ENCODE measurements at regions not wholly inside any gene's neighbourhood (a gene's known extent, or its start where the extent isn't known, plus 50 kb on each side); places are given as distances from the start of the nearest gene placed in this dataset.
A peak's percentile ranks its signal among the peaks of the same experiment; 100 is the strongest.

DNA sequence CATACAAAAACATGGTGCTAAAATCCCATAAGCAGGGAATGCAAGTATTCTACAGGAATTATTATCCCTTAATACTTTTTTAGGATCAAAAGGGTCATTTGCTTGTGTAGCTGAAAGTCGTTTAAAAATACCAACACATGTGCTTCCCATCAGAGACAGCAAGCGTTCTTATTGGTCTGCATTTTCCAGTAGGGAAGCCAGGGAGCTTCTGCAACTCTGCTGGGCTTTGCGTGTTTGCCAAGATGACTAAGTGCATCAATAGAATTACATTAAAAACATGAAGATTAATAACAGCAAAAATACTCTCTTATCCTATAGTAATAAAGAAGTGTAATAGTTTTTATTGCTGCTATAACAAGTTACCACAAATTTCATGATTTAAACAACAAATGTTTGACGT lies 111.2 kb downstream of the QDPR start:
- H3K27me3 ChIP-seq, result no peaks in the 10 kb centered on the region
- no peak for DNase-seq
- H3K4me1 ChIP-seq, result no peaks in the 10 kb centered on the region
- no peak overlapping the region for H3K27ac ChIP-seq
- H3K36me3 ChIP-seq, result no peaks in the 10 kb centered on the region
- TF ChIP-seq CTCF (IDR thresholded peaks at IDR 0.05) (no peak), POLR2A (IDR thresholded peaks at IDR 0.05) (no peak)
- H3K4me3 ChIP-seq, result no peak overlapping the region
- no peaks in the 10 kb centered on the region for H3K9me3 ChIP-seq

DNA sequence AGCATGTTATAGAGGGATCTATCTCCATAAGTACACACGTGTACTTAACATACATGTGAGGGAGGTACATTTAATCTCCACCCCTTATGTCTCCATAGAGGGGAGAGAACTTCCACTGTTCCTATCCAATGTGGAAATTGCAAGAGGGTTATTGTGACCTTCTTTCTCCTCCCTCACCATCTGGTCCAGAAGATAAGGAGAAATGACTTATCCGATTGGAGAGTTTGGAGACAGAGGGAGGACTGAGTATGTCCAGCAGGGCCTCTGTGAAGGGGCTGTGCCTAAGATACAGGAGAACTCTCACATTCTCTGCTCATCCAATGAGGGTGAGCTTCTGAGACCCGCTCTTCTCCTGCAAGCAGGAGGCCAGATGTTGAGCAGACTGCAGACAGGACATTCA lies 113.1 kb downstream of the QDPR start:
- H3K27ac ChIP-seq, result no peak overlapping the region
- H3K4me1 ChIP-seq, result no peaks in the 10 kb centered on the region
- no peaks in the 10 kb centered on the region for H3K27me3 ChIP-seq
- no peaks in the 10 kb centered on the region for H3K36me3 ChIP-seq
- no peak for DNase-seq
- TF ChIP-seq POLR2A (IDR thresholded peaks at IDR 0.05), result no peak
- no peak for TF ChIP-seq CTCF (IDR thresholded peaks at IDR 0.05)
- H3K9me3 ChIP-seq, result no peaks in the 10 kb centered on the region
- no peak overlapping the region for H3K4me3 ChIP-seq

- TF ChIP-seq POLR2A (IDR thresholded peaks at IDR 0.05), result no peak
- no peak for TF ChIP-seq CTCF (IDR thresholded peaks at IDR 0.05)
- DNase-seq, result no peak
- Histone ChIP-seq H3K4me3 (no peak overlapping the region), H3K27ac (no peak overlapping the region), H3K36me3 (no peaks in the 10 kb centered on the region), H3K4me1 (no peaks in the 10 kb centered on the region), H3K27me3 (no peaks in the 10 kb centered on the region), H3K9me3 (no peaks in the 10 kb centered on the region)
Observed at GRCh38 chr4:17398035-17398434, 113.9 kb downstream of the QDPR start.

GRCh38 chr4:17397611-17398010 lies 114.3 kb downstream of the QDPR start:
- Histone ChIP-seq H3K9me3 (no peaks in the 10 kb centered on the region), H3K4me3 (no peak overlapping the region), H3K36me3 (no peaks in the 10 kb centered on the region), H3K27ac (no peak overlapping the region), H3K27me3 (no peaks in the 10 kb centered on the region), H3K4me1 (no peaks in the 10 kb centered on the region)
- no peak for DNase-seq
- TF ChIP-seq POLR2A (IDR thresholded peaks at IDR 0.05), result no peak
- no peak for TF ChIP-seq CTCF (IDR thresholded peaks at IDR 0.05)

GRCh38 chr4:17385403-17385802 lies 126.5 kb downstream of the QDPR start:
- H3K27me3 ChIP-seq, result no peaks in the 10 kb centered on the region
- H3K4me3 ChIP-seq, result no peak overlapping the region
- TF ChIP-seq CTCF (IDR thresholded peaks at IDR 0.05), result no peak
- no peak for TF ChIP-seq POLR2A (IDR thresholded peaks at IDR 0.05)
- DNase-seq, result peak in 1 of 3 donors; percentile 47
- H3K36me3 ChIP-seq, result no peaks in the 10 kb centered on the region
- H3K9me3 ChIP-seq, result no peaks in the 10 kb centered on the region
- no peaks in the 10 kb centered on the region for H3K4me1 ChIP-seq
- H3K27ac ChIP-seq, result no peak overlapping the region

DNA sequence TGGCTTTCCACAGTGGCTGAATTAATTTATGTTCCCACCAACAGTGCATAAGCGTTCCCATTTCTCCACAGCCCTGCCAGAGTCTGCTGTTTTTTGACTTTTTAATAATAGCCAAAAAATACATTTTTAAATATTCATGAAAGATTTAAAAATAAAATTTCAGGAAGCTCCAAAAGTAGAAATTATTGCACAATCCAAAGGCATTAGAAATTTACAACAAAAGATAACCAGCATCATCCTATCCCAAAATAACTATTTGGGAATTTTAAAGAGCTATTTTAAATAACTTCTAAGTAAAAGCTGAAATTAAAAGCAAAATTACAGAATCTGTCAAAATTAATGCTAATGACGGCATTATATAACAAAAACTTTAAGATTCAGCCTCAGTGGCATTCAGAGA lies 131.5 kb downstream of the QDPR start:
- H3K27me3 ChIP-seq, result no peaks in the 10 kb centered on the region
- H3K4me3 ChIP-seq, result no peak overlapping the region
- H3K36me3 ChIP-seq, result no peaks in the 10 kb centered on the region
- H3K27ac ChIP-seq, result no peak overlapping the region
- TF ChIP-seq POLR2A (IDR thresholded peaks at IDR 0.05), result no peak
- no peak for TF ChIP-seq CTCF (IDR thresholded peaks at IDR 0.05)
- no peaks in the 10 kb centered on the region for H3K4me1 ChIP-seq
- H3K9me3 ChIP-seq, result no peaks in the 10 kb centered on the region
- DNase-seq, result no peak
